H9 (cell line): ENCODE measurements at regions not wholly inside any gene's neighbourhood (a gene's known extent, or its start where the extent isn't known, plus 50 kb on each side); places are given as distances from the start of the nearest gene placed in this dataset.

Experiments
- DNase-seq: peaks from one replicate; pipeline ENCODE4 v3.0.0-alpha.2; 2017
- H2AFZ ChIP-seq: one replicate; pipeline ENCODE4 v1.6.1; 2013; ENCODE audit warnings: mild to moderate bottlenecking, low read length, control low read depth, moderate library complexity
- H2AK5ac ChIP-seq: 2 replicates; pipeline ENCODE4 v1.6.1; 2013; ENCODE audit warnings: low read length, control low read depth, mixed read lengths; ENCODE audit not compliant: insufficient read length
- H2BK120ac ChIP-seq: one replicate; pipeline ENCODE4 v1.6.1; 2013; ENCODE audit warnings: low read depth, mild to moderate bottlenecking, low read length, control low read depth, inconsistent platforms; ENCODE audit not compliant: poor library complexity, severe bottlenecking
- H2BK12ac ChIP-seq: 2 replicates; pipeline ENCODE4 v1.6.1; 2013; ENCODE audit warnings: low read length, control low read depth, mixed read lengths, low read depth; ENCODE audit not compliant: insufficient read length
- H2BK15ac ChIP-seq: 2 replicates; pipeline ENCODE4 v1.6.1; 2013; ENCODE audit warnings: low read depth, low read length, control low read depth
- H2BK20ac ChIP-seq: one replicate; pipeline ENCODE4 v1.6.1; 2013; ENCODE audit warnings: low read depth, mild to moderate bottlenecking, low read length, control low read depth, inconsistent platforms; ENCODE audit not compliant: poor library complexity, severe bottlenecking
- H2BK5ac ChIP-seq: 2 replicates; pipeline ENCODE4 v1.6.1; 2013; ENCODE audit warnings: low read length, control low read depth, mixed read lengths; ENCODE audit not compliant: insufficient read length
- H3K14ac ChIP-seq: 2 replicates; pipeline ENCODE4 v1.6.1; 2013; ENCODE audit warnings: low read length, control low read depth; ENCODE audit not compliant: insufficient read depth
- H3K18ac ChIP-seq: 2 replicates; pipeline ENCODE4 v1.6.1; 2013; ENCODE audit warnings: low read depth, mild to moderate bottlenecking, mixed read lengths, low read length, control low read depth; ENCODE audit not compliant: insufficient read length
- H3K23ac ChIP-seq: 2 replicates; pipeline ENCODE4 v1.6.1; 2013; ENCODE audit warnings: low read length, control low read depth, mixed read lengths, low read depth; ENCODE audit not compliant: insufficient read length
- H3K23me2 ChIP-seq: 2 replicates; pipeline ENCODE4 v1.6.1; 2013; ENCODE audit warnings: low read depth, mild to moderate bottlenecking, mixed read lengths, low read length, control low read depth; ENCODE audit not compliant: insufficient read length, poor library complexity, severe bottlenecking
- H3K27ac ChIP-seq: 2 replicates; pipeline ENCODE4 v1.5.1; 2013; ENCODE audit warnings: low read length, control low read depth, mixed read lengths, low read depth; ENCODE audit not compliant: insufficient read length
- H3K27me3 ChIP-seq: 2 replicates; pipeline ENCODE4 v1.6.1; 2013; ENCODE audit warnings: low read length, control low read depth, inconsistent platforms; ENCODE audit not compliant: insufficient read depth
- H3K4ac ChIP-seq: 2 replicates; pipeline ENCODE4 v1.6.1; 2013; ENCODE audit warnings: low read depth, mild to moderate bottlenecking, control low read depth, inconsistent platforms, low read length, moderate library complexity
- H3K4me1 ChIP-seq: 2 replicates; pipeline ENCODE4 v1.6.1; 2013; ENCODE audit warnings: low read length, control low read depth, inconsistent platforms; ENCODE audit not compliant: insufficient read depth
- H3K4me2 ChIP-seq: 2 replicates; pipeline ENCODE4 v1.6.1; 2013; ENCODE audit warnings: low read length, control low read depth, mixed read lengths; ENCODE audit not compliant: insufficient read length, insufficient read depth
- H3K56ac ChIP-seq: 2 replicates; pipeline ENCODE4 v1.6.1; 2013; ENCODE audit warnings: low read depth, mild to moderate bottlenecking, mixed read lengths, low read length, control low read depth; ENCODE audit not compliant: insufficient read length
- H3K79me1 ChIP-seq: 2 replicates; pipeline ENCODE4 v1.6.1; 2013; ENCODE audit warnings: low read depth, mild to moderate bottlenecking, moderate library complexity, low read length, control low read depth, inconsistent platforms; ENCODE audit not compliant: insufficient read depth, poor library complexity, severe bottlenecking
- H3K79me2 ChIP-seq: 2 replicates; pipeline ENCODE4 v1.6.1; 2013; ENCODE audit warnings: low read length, control low read depth, inconsistent platforms; ENCODE audit not compliant: insufficient read depth
- H3K9ac ChIP-seq: 2 replicates; pipeline ENCODE4 v1.6.1; 2013; ENCODE audit warnings: low read length, control low read depth, mixed read lengths; ENCODE audit not compliant: insufficient read length; ENCODE audit errors: extremely low read depth
- H3K9me3 ChIP-seq: one replicate; pipeline ENCODE4 v1.6.1; 2013; ENCODE audit warnings: low read depth, low read length, inconsistent platforms; ENCODE audit not compliant: control insufficient read depth
- H3T11ph ChIP-seq: one replicate; pipeline ENCODE4 v1.6.1; 2013; ENCODE audit warnings: mild to moderate bottlenecking, low read length, control low read depth, inconsistent platforms
- H4K20me1 ChIP-seq: one replicate; pipeline ENCODE4 v1.6.1; 2013; ENCODE audit not compliant: control insufficient read depth, insufficient read length, insufficient read depth
- H4K5ac ChIP-seq: 2 replicates; pipeline ENCODE4 v1.6.1; 2013; ENCODE audit warnings: low read depth, mild to moderate bottlenecking, mixed read lengths, low read length, control low read depth; ENCODE audit not compliant: insufficient read length
- H4K8ac ChIP-seq: replicated peaks from 2 replicates; pipeline ENCODE4 v1.6.1; 2013; ENCODE audit warnings: low read length, control low read depth, mixed read lengths, low read depth; ENCODE audit not compliant: insufficient read length
- H4K91ac ChIP-seq: 2 replicates; pipeline ENCODE4 v1.6.1; 2013; ENCODE audit warnings: low read depth, mild to moderate bottlenecking, moderate library complexity, mixed read lengths, low read length, control low read depth; ENCODE audit not compliant: insufficient read length
- H3K27ac Mint-ChIP-seq, 3 experiments: 2 replicates in 2 of 3; 3 replicates in 1 of 3; pipeline ENCODE4 v1.8.0; 2020 to 2021; ENCODE audit warnings: mixed read lengths in 3 of 3, mild to moderate bottlenecking in 1 of 3, moderate library complexity in 1 of 3
- H3K27me3 Mint-ChIP-seq: 2 replicates; pipeline ENCODE4 v1.8.0; 2021; ENCODE audit warnings: low read depth, mild to moderate bottlenecking, moderate library complexity, mixed read lengths
- H3K36me3 Mint-ChIP-seq, 3 experiments: 2 replicates in 2 of 3; 3 replicates in 1 of 3; pipeline ENCODE4 v1.8.0; 2020 to 2021; ENCODE audit warnings: low read depth in 3 of 3, mixed read lengths in 3 of 3; ENCODE audit not compliant: insufficient read depth in 1 of 3
- H3K4me1 Mint-ChIP-seq, 2 experiments: 2 replicates each; pipeline ENCODE4 v1.8.0; 2020; ENCODE audit warnings: mixed read lengths in 2 of 2
- H3K4me3 Mint-ChIP-seq, 2 experiments: 2 replicates in 1 of 2; 3 replicates in 1 of 2; pipeline ENCODE4 v1.8.0; 2020 to 2021; ENCODE audit warnings: mild to moderate bottlenecking in 2 of 2, mixed read lengths in 2 of 2, moderate library complexity in 1 of 2
- H3K9me3 Mint-ChIP-seq, 2 experiments: 2 replicates in 1 of 2; 3 replicates in 1 of 2; pipeline ENCODE4 v1.8.0; 2020; ENCODE audit warnings: mild to moderate bottlenecking in 2 of 2, mixed read lengths in 2 of 2, moderate library complexity in 1 of 2
- WGBS: extraction: QIAGEN DNeasy Blood & Tissue Kit; methylation state at CpG from one replicate; pipeline ENCODE4 v1.1.7; 2013; ENCODE audit warnings: missing lambda C conversion rate, low lambda C conversion rate, mixed read lengths; ENCODE audit not compliant: insufficient read length; ENCODE audit errors: extremely low coverage; 5-methylcytosine and 5-hydroxymethylcytosine counted together
- TF ChIP-seq, protein P1 (sequence below): fragments of 200-600 bp; sonication (generic); conservative IDR thresholded peaks from 3 replicates; pipeline ENCODE4 v1.8.0; 2021; ENCODE audit warnings: antibody characterized with exemption, mild to moderate bottlenecking

DNA sequence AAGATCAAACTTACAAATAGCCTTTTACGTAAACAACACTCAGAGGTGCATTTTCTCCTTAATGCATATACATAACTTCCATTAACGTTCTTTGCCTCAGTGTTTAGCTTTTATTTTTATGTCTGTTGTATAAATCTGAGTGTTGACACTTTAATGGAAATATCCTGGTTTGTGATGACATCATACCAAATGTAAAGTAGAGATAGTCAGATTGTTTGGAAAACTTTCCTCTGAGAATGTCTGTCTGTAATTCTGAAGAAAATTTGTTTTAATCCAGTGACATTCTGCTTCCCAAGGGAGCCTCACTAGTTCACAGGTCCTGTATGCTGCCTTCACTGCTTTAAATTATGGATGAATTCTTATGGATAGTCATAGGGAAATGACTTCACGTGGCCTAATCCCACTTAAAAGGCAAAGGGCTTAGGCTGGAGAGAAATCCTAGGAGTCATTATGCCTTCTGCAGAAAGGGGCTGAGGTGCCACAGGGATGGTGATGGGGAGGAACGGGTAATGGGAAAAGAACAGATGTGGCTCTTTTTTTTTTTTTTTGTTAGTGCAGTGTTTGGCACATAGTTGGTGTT is 93.2 kb downstream of the DNAJB9 start:
- Histone ChIP-seq H3K27ac (no peak overlapping the region), H2AFZ (no peak overlapping the region), H2BK20ac (no peak overlapping the region), H2BK12ac (no peak overlapping the region), H4K5ac (no peak overlapping the region), H3K23me2 (no peaks in the 10 kb centered on the region), H3K23ac (no peak overlapping the region), H4K91ac (no peak overlapping the region), H3K27me3 (no peaks in the 10 kb centered on the region), H2BK5ac (no peak overlapping the region), H4K20me1 (no peaks in the 10 kb centered on the region), H3K79me2 (no peaks in the 10 kb centered on the region), H2BK120ac (no peak overlapping the region), H3K9ac (no peak overlapping the region), H2AK5ac (no peak overlapping the region), H3K79me1 (no peaks in the 10 kb centered on the region), H3K18ac (no peak overlapping the region), H3K4me2 (no peak overlapping the region), H3K9me3 (no peaks in the 10 kb centered on the region), H3K14ac (no peak overlapping the region), H3K56ac (no peak overlapping the region), H4K8ac (no peak overlapping the region), H2BK15ac (no peak overlapping the region), H3K4me1 (no peaks in the 10 kb centered on the region), H3K4ac (no peak overlapping the region), H3T11ph (no peak overlapping the region)
- H3K27ac Mint-ChIP-seq, result no peak overlapping the region; a peak in 1 of 7 replicates
- H3K9me3 Mint-ChIP-seq, result no peaks in the 10 kb centered on the region
- no peaks in the 10 kb centered on the region; a peak in 1 of 7 replicates for H3K36me3 Mint-ChIP-seq
- H3K27me3 Mint-ChIP-seq, result no peaks in the 10 kb centered on the region
- no CpG with 5 or more reads among the region's 4 CpGs for WGBS
- peaks cover 0 to 7% of the 10 kb centered on the region in 2 experiments; a peak in 1 of 4 replicates for H3K4me1 Mint-ChIP-seq
- no peak for DNase-seq
- TF ChIP-seq, protein P1, sequence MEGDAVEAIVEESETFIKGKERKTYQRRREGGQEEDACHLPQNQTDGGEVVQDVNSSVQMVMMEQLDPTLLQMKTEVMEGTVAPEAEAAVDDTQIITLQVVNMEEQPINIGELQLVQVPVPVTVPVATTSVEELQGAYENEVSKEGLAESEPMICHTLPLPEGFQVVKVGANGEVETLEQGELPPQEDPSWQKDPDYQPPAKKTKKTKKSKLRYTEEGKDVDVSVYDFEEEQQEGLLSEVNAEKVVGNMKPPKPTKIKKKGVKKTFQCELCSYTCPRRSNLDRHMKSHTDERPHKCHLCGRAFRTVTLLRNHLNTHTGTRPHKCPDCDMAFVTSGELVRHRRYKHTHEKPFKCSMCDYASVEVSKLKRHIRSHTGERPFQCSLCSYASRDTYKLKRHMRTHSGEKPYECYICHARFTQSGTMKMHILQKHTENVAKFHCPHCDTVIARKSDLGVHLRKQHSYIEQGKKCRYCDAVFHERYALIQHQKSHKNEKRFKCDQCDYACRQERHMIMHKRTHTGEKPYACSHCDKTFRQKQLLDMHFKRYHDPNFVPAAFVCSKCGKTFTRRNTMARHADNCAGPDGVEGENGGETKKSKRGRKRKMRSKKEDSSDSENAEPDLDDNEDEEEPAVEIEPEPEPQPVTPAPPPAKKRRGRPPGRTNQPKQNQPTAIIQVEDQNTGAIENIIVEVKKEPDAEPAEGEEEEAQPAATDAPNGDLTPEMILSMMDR, result no peak
- H3K4me3 Mint-ChIP-seq, result no peak overlapping the region
